HCT116 (cell line): ENCODE measurements at regions not wholly inside any gene's neighbourhood (a gene's known extent, or its start where the extent isn't known, plus 50 kb on each side); places are given as distances from the start of the nearest gene placed in this dataset.

Experiments used
- ATAC-seq: fragments of 200-7000 bp; cut with Tn5 transposase; 2 replicates; pipeline ENCODE4 v1.9.1; 2020; ENCODE audit warnings: mild to moderate bottlenecking, moderate library complexity
- BruUV-seq: library from RNA; stranded (reverse); fragments of 400-500 nt; replicated peaks from 2 replicates; lab custom pipeline; 2021; lab: Mats Ljungman, UMichigan
- CTCF ChIA-PET: fragments of 300-600 bp; sonication (Branson Sonifier 250); formaldehyde crosslinking; loops from one replicate; lab custom pipeline; 2021; ENCODE audit warnings: antibody characterized with exemption; lab: Charles Lee
- POLR2A ChIA-PET: fragments of 300-600, 350-600 bp; sonication (Branson Sonifier 250); formaldehyde crosslinking; loops from one replicate; lab custom pipeline; 2021; ENCODE audit warnings: antibody characterized with exemption; lab: Charles Lee
- RAD21 ChIA-PET, 2 experiments: fragments of 300-600 bp; sonication (Branson Sonifier 250); formaldehyde crosslinking; loops; one replicate each; lab custom pipeline; 2023; ENCODE audit warnings: low total read pairs in 2 of 2; ENCODE audit not compliant: uncharacterized antibody in 2 of 2, unreplicated experiment in 2 of 2, low non-redundant PET in 1 of 2; lab: Charles Lee
- DNase-seq: peaks from one replicate; pipeline ENCODE4 v3.0.0-alpha.2; 2010; ENCODE audit warnings: low read depth, low spot score
- H2AFZ ChIP-seq: fragments of 200-600 bp; shearing (Covaris generic), sonication (generic); 2 replicates; pipeline ENCODE4 v1.6.1; 2017; ENCODE audit warnings: low read depth, mixed run types, mixed read lengths, antibody characterized with exemption, low read length; ENCODE audit not compliant: poor library complexity, severe bottlenecking
- H3K27ac ChIP-seq: 2 replicates; pipeline ENCODE4 v1.5.1; 2012; ENCODE audit warnings: low read depth, low read length
- H3K27me3 ChIP-seq: fragments of 200-600 bp; sonication (generic); 2 replicates; pipeline ENCODE4 v1.6.1; 2016; ENCODE audit warnings: mixed run types, low read length, mixed read lengths; ENCODE audit not compliant: insufficient read depth
- H3K36me3 ChIP-seq, 2 experiments: fragments of 200-500 bp in 1 of 2; fragments of 200-600 bp in 1 of 2; sonication (Bioruptor generic) in 1 of 2; sonication (generic) in 1 of 2; 2 replicates each; pipeline versions ENCODE4 v1.5.1 to v1.6.1; 2014 to 2016; ENCODE audit warnings: low read length in 2 of 2, inconsistent platforms in 1 of 2, mixed read lengths in 1 of 2, mixed run types in 1 of 2; ENCODE audit not compliant: insufficient read depth in 2 of 2, control insufficient read depth in 1 of 2
- H3K4me1 ChIP-seq, 2 experiments: fragments of 200-600 bp in 1 of 2; sonication (generic) in 1 of 2; 2 replicates each; pipeline versions ENCODE4 v1.5.1 to v1.6.1; 2012 to 2017; ENCODE audit warnings: low read length in 2 of 2, inconsistent platforms in 1 of 2, mild to moderate bottlenecking in 1 of 2, mixed read lengths in 1 of 2, mixed run types in 1 of 2, moderate library complexity in 1 of 2; ENCODE audit not compliant: insufficient read depth in 2 of 2, control insufficient read depth in 1 of 2
- H3K4me2 ChIP-seq: fragments of 200-600 bp; sonication (generic); 2 replicates; pipeline ENCODE4 v1.6.1; 2017; ENCODE audit warnings: mixed run types, low read length, mixed read lengths
- H3K4me3 ChIP-seq, 2 experiments: fragments of 200-600 bp in 1 of 2; sonication (generic) in 1 of 2; replicated peaks in 1 of 2; 2 replicates each; pipeline ENCODE4 v1.5.1; 2011 to 2016; ENCODE audit warnings: low read length in 2 of 2, control low read depth in 1 of 2, low read depth in 1 of 2, mild to moderate bottlenecking in 1 of 2, mixed read lengths in 1 of 2, mixed run types in 1 of 2
- H3K79me2 ChIP-seq: fragments of 200-600 bp; sonication (generic); 2 replicates; pipeline ENCODE4 v1.6.1; 2017; ENCODE audit warnings: mild to moderate bottlenecking, mixed run types, low read length, moderate library complexity, mixed read lengths; ENCODE audit not compliant: insufficient read depth
- H3K9ac ChIP-seq: fragments of 200-600 bp; sonication (generic); 2 replicates; pipeline ENCODE4 v1.6.1; 2016; ENCODE audit warnings: low read length, mixed read lengths
- H3K9me2 ChIP-seq: fragments of 200-600 bp; sonication (generic), shearing (Covaris generic); 2 replicates; pipeline ENCODE4 v1.6.1; 2017; ENCODE audit warnings: mixed run types, mild to moderate bottlenecking, moderate library complexity; ENCODE audit not compliant: insufficient read depth
- H3K9me3 ChIP-seq, 2 experiments: fragments of 200-500 bp in 1 of 2; fragments of 200-600 bp in 1 of 2; sonication (Bioruptor generic) in 1 of 2; sonication (generic) in 1 of 2; 2 replicates each; pipeline ENCODE4 v1.6.1; 2014 to 2017; ENCODE audit warnings: low read length in 2 of 2, mixed read lengths in 2 of 2, inconsistent platforms in 1 of 2, low read depth in 1 of 2, mild to moderate bottlenecking in 1 of 2, mixed run types in 1 of 2, moderate library complexity in 1 of 2; ENCODE audit not compliant: control insufficient read depth in 1 of 2, insufficient read depth in 1 of 2
- H4K20me1 ChIP-seq: fragments of 200-600 bp; sonication (generic), shearing (Covaris generic); 2 replicates; pipeline ENCODE4 v1.6.1; 2017; ENCODE audit warnings: mixed run types, mild to moderate bottlenecking, moderate library complexity; ENCODE audit not compliant: insufficient read depth
- CBX3 ChIP-seq: IDR thresholded peaks from 2 replicates; pipeline ENCODE4 v1.6.1; 2012; ENCODE audit warnings: low read depth
- CEBPB ChIP-seq: IDR thresholded peaks from 2 replicates; pipeline ENCODE4 v1.6.1; 2012; ENCODE audit warnings: low read depth
- EZH2 ChIP-seq: fragments of 200-600 bp; sonication (generic); IDR thresholded peaks from 2 replicates; pipeline ENCODE4 v1.6.1; 2017; ENCODE audit warnings: antibody characterized with exemption, mixed run types
- EZH2phosphoT487 ChIP-seq: fragments of 200-600 bp; IDR thresholded peaks from 2 replicates; pipeline ENCODE4 v1.6.1; 2018; ENCODE audit warnings: antibody characterized with exemption, borderline replicate concordance
- FOSL1 ChIP-seq: IDR thresholded peaks from 2 replicates; pipeline ENCODE4 v1.6.1; 2012; ENCODE audit warnings: low read depth
- POLR2A ChIP-seq: IDR thresholded peaks from 2 replicates; pipeline ENCODE4 v1.7.0; 2011; ENCODE audit warnings: borderline replicate concordance; ENCODE audit not compliant: insufficient read depth, insufficient read length; ENCODE audit errors: extremely low read depth
- POLR2AphosphoS5 ChIP-seq: IDR thresholded peaks from 2 replicates; pipeline ENCODE4 v1.6.1; 2011; ENCODE audit warnings: mild to moderate bottlenecking, low read depth, low read length, moderate library complexity
- RAD21 ChIP-seq: IDR thresholded peaks from 2 replicates; pipeline ENCODE4 v1.6.1; 2012; ENCODE audit warnings: low read depth, mild to moderate bottlenecking
- SIN3A ChIP-seq: IDR thresholded peaks from 2 replicates; pipeline ENCODE4 v1.6.1; 2012; ENCODE audit warnings: low read depth
- SP1 ChIP-seq: IDR thresholded peaks from 2 replicates; pipeline ENCODE4 v1.6.1; 2012; ENCODE audit warnings: low read depth
- TCF7L2 ChIP-seq: IDR thresholded peaks from 2 replicates; pipeline ENCODE4 v1.7.0; 2011; ENCODE audit warnings: borderline replicate concordance, inconsistent platforms; ENCODE audit not compliant: insufficient read depth, insufficient read length; ENCODE audit errors: extremely low read depth
- YY1 ChIP-seq: IDR thresholded peaks from 2 replicates; pipeline ENCODE4 v1.6.1; 2011; ENCODE audit warnings: low read length, low read depth, moderate library complexity, mild to moderate bottlenecking; ENCODE audit not compliant: insufficient replicate concordance; ENCODE audit errors: extremely low read depth
- ZFX ChIP-seq: fragments of 450-650 bp; IDR thresholded peaks from 2 replicates; pipeline ENCODE4 v1.6.1; 2017
- ZNF274 ChIP-seq: fragments of 200-500 bp; sonication (Bioruptor generic); IDR thresholded peaks from 2 replicates; pipeline ENCODE4 v1.6.1; 2014; ENCODE audit warnings: mild to moderate bottlenecking, low read depth, low read length, inconsistent platforms
- intact Hi-C: fragments of 100-400 bp; cut with micrococcal nuclease; formaldehyde crosslinking; loops from 2 replicates; pipeline ENCODE4 v1.10.0; 2022
- TF ChIP-seq, protein P1 (sequence below), 3 experiments: fragments of 200-600 bp in 1 of 3; sonication (generic) in 1 of 3; IDR thresholded peaks in 2 of 3; conservative IDR thresholded peaks in 1 of 3; 2 replicates each; pipeline ENCODE4 v1.5.1; 2012 to 2017; ENCODE audit warnings: low read depth in 2 of 3, low read length in 2 of 3, antibody characterized with exemption in 1 of 3, borderline replicate concordance in 1 of 3, control low read depth in 1 of 3, mild to moderate bottlenecking in 1 of 3, mixed read lengths in 1 of 3, mixed run types in 1 of 3, moderate library complexity in 1 of 3; ENCODE audit not compliant: insufficient read depth in 1 of 3
- TF ChIP-seq, protein P2 (sequence below): IDR thresholded peaks from 2 replicates; pipeline ENCODE4 v1.6.1; 2012; ENCODE audit warnings: low read depth
- TF ChIP-seq, protein P3 (sequence below): IDR thresholded peaks from 2 replicates; pipeline ENCODE4 v1.6.1; 2012
- TF ChIP-seq, protein P4 (sequence below): IDR thresholded peaks from 2 replicates; pipeline ENCODE4 v1.6.1; 2011; ENCODE audit warnings: mild to moderate bottlenecking, low read length, moderate library complexity; ENCODE audit not compliant: insufficient replicate concordance; ENCODE audit errors: extremely low read depth

DNA sequence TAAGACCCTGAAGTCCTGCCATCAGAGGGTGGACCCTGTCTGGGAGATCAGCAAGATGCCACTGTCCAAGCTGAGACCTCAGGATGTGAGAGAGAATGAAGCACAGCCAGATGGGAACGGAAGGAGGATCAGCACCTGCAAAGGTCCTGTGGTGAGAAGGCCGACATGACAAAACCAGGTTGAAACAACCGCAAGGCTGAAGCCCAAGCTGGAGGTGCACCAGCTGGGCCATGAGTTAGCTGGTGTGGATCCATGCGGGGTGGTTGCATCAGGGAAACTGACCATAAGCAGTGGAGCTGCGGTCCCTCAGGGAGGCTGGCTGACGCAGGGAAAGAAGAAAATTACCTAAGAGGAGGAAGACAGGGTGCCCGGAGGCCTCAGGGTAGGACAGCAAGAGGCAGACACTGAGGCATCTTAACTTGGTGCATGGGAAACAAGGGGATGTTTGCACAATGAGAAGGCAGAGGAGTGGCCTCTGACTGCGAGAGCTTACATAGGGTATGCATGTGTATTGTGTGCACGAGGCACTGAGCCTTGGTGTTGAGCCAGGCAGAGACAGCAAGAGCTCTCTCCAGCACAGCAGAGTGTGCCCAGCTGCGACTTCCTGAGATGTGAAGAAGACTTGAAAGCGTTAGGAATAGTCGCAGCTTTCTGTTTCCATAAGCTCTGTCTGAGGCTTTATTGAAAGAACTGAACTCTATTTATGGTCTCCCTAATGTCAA lies 497.7 kb downstream of the OCA2 start:
- no peaks in the 10 kb centered on the region for H3K27me3 ChIP-seq
- ATAC-seq = no peak
- no peak overlapping the region for H3K9ac ChIP-seq
- H3K4me3 ChIP-seq = no peak overlapping the region
- H3K9me3 ChIP-seq = peaks cover 8 to 54% of the 10 kb centered on the region in 2 experiments; a peak in 2 of 4 replicates
- intact Hi-C loops = no loop called here
- no peak overlapping the region for H2AFZ ChIP-seq
- H3K4me1 ChIP-seq = no peaks in the 10 kb centered on the region
- H4K20me1 ChIP-seq = no peaks in the 10 kb centered on the region
- no peak overlapping the region for H3K4me2 ChIP-seq
- CTCF ChIA-PET = no interaction called here
- TF ChIP-seq, protein P1, sequence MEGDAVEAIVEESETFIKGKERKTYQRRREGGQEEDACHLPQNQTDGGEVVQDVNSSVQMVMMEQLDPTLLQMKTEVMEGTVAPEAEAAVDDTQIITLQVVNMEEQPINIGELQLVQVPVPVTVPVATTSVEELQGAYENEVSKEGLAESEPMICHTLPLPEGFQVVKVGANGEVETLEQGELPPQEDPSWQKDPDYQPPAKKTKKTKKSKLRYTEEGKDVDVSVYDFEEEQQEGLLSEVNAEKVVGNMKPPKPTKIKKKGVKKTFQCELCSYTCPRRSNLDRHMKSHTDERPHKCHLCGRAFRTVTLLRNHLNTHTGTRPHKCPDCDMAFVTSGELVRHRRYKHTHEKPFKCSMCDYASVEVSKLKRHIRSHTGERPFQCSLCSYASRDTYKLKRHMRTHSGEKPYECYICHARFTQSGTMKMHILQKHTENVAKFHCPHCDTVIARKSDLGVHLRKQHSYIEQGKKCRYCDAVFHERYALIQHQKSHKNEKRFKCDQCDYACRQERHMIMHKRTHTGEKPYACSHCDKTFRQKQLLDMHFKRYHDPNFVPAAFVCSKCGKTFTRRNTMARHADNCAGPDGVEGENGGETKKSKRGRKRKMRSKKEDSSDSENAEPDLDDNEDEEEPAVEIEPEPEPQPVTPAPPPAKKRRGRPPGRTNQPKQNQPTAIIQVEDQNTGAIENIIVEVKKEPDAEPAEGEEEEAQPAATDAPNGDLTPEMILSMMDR (IDR thresholded peaks at IDR 0.05 in 2 of 3, conservative IDR thresholded peaks at IDR 0.05 in 1 of 3; ENCODE audit: borderline replicate concordance in 1 of 3, insufficient read depth in 1 of 3, low read depth in 2 of 3, low read length in 2 of 3) = no peak
- TF ChIP-seq POLR2AphosphoS5 (no peak), ZFX (no peak), TCF7L2 (no peak), FOSL1 (no peak), CEBPB (no peak), SP1 (no peak), CBX3 (no peak), SIN3A (no peak), RAD21 (no peak), EZH2 (no peak), ZNF274 (no peak), POLR2A (no peak), EZH2phosphoT487 (no peak), YY1 (no peak)
- TF ChIP-seq, protein P2, sequence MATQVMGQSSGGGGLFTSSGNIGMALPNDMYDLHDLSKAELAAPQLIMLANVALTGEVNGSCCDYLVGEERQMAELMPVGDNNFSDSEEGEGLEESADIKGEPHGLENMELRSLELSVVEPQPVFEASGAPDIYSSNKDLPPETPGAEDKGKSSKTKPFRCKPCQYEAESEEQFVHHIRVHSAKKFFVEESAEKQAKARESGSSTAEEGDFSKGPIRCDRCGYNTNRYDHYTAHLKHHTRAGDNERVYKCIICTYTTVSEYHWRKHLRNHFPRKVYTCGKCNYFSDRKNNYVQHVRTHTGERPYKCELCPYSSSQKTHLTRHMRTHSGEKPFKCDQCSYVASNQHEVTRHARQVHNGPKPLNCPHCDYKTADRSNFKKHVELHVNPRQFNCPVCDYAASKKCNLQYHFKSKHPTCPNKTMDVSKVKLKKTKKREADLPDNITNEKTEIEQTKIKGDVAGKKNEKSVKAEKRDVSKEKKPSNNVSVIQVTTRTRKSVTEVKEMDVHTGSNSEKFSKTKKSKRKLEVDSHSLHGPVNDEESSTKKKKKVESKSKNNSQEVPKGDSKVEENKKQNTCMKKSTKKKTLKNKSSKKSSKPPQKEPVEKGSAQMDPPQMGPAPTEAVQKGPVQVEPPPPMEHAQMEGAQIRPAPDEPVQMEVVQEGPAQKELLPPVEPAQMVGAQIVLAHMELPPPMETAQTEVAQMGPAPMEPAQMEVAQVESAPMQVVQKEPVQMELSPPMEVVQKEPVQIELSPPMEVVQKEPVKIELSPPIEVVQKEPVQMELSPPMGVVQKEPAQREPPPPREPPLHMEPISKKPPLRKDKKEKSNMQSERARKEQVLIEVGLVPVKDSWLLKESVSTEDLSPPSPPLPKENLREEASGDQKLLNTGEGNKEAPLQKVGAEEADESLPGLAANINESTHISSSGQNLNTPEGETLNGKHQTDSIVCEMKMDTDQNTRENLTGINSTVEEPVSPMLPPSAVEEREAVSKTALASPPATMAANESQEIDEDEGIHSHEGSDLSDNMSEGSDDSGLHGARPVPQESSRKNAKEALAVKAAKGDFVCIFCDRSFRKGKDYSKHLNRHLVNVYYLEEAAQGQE = no peak
- TF ChIP-seq, protein P3, sequence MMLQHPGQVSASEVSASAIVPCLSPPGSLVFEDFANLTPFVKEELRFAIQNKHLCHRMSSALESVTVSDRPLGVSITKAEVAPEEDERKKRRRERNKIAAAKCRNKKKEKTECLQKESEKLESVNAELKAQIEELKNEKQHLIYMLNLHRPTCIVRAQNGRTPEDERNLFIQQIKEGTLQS = no peak
- TF ChIP-seq, protein P4, sequence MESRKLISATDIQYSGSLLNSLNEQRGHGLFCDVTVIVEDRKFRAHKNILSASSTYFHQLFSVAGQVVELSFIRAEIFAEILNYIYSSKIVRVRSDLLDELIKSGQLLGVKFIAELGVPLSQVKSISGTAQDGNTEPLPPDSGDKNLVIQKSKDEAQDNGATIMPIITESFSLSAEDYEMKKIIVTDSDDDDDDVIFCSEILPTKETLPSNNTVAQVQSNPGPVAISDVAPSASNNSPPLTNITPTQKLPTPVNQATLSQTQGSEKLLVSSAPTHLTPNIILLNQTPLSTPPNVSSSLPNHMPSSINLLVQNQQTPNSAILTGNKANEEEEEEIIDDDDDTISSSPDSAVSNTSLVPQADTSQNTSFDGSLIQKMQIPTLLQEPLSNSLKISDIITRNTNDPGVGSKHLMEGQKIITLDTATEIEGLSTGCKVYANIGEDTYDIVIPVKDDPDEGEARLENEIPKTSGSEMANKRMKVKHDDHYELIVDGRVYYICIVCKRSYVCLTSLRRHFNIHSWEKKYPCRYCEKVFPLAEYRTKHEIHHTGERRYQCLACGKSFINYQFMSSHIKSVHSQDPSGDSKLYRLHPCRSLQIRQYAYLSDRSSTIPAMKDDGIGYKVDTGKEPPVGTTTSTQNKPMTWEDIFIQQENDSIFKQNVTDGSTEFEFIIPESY = no peak
- TF ChIP-seq, all 23 proteins: peak for 0
- DNase-seq = no peak
- no peak overlapping the region for H3K27ac ChIP-seq
- BruUV-seq = no TSS peak
- H3K79me2 ChIP-seq = no peaks in the 10 kb centered on the region
- H3K36me3 ChIP-seq = no peaks in the 10 kb centered on the region
- H3K9me2 ChIP-seq = no peaks in the 10 kb centered on the region
- ChIA-PET RAD21 (no interaction called here), POLR2A (no interaction called here)
